ENCODE measurements at regions not wholly inside any gene's neighbourhood (a gene's known extent, or its start where the extent isn't known, plus 50 kb on each side); places are given as distances from the start of the nearest gene placed in this dataset.

- TF ChIP-seq CTCF (IDR thresholded peaks at IDR 0.05; ENCODE audit: low read depth, low read length) (no peak), EZH2phosphoT487 (IDR thresholded peaks at IDR 0.05; ENCODE audit: low read depth) (no peak)
These were observed 126.0 kb downstream of the TUBA3C start for GRCh38 chr13:19055611-19056010.
